ENCODE measurements at regions not wholly inside any gene's neighbourhood (a gene's known extent, or its start where the extent isn't known, plus 50 kb on each side); places are given as distances from the start of the nearest gene placed in this dataset.

DNA sequence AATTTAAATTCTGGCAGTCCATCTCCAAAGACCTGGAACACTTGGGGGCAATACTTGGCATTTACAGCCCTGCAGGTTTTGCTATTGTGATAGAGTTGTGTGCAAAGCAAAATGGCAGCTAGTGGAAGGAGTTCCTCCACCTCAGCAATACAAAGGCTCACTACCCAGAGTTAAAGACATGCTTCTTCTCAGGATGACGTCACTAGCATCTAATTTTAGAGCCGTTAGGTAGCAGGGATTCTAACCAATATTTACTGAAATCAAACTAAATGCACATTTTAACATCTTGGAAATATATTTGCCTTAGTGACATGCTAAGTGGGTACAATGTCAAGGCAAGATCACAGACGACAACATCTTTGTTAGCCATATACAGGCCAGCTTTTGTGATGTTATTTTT lies 261.6 kb downstream of the MAN2A1 start:
- H3K27me3 ChIP-seq (ENCODE audit: control insufficient read depth, insufficient read depth, low read length) = no peaks in the 10 kb centered on the region
- no peak overlapping the region for H3K4me3 ChIP-seq (ENCODE audit: low read length)
- Mint-ChIP-seq H3K4me1 (no peaks in the 10 kb centered on the region), H3K36me3 (no peaks in the 10 kb centered on the region), H3K9me3 (no peaks in the 10 kb centered on the region), H3K27ac (no peak overlapping the region), H3K4me3 (no peak overlapping the region), H3K27me3 (ENCODE audit: low read depth in 2 of 2) (peaks cover 3 to 17% of the 10 kb centered on the region in 2 donors)
- intact Hi-C loops (cut with micrococcal nuclease) = no loop called here
- H3K4me1 ChIP-seq (ENCODE audit: control insufficient read depth, insufficient read depth, low read length) = no peaks in the 10 kb centered on the region
- TF ChIP-seq, protein P1, sequence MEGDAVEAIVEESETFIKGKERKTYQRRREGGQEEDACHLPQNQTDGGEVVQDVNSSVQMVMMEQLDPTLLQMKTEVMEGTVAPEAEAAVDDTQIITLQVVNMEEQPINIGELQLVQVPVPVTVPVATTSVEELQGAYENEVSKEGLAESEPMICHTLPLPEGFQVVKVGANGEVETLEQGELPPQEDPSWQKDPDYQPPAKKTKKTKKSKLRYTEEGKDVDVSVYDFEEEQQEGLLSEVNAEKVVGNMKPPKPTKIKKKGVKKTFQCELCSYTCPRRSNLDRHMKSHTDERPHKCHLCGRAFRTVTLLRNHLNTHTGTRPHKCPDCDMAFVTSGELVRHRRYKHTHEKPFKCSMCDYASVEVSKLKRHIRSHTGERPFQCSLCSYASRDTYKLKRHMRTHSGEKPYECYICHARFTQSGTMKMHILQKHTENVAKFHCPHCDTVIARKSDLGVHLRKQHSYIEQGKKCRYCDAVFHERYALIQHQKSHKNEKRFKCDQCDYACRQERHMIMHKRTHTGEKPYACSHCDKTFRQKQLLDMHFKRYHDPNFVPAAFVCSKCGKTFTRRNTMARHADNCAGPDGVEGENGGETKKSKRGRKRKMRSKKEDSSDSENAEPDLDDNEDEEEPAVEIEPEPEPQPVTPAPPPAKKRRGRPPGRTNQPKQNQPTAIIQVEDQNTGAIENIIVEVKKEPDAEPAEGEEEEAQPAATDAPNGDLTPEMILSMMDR (IDR thresholded peaks at IDR 0.05) = no peak
- ATAC-seq = no peak
- H3K36me3 ChIP-seq (ENCODE audit: control insufficient read depth, insufficient read depth, low read length) = no peaks in the 10 kb centered on the region
- no peak for DNase-seq
- no peaks in the 10 kb centered on the region for H3K9me3 ChIP-seq (ENCODE audit: control insufficient read depth, insufficient read depth, low read length)
- no peak overlapping the region for H3K27ac ChIP-seq (ENCODE audit: low read length)
- 97% methylated on average over 3 of the region's 3 CpGs for WGBS (ENCODE audit: insufficient coverage)

DNA sequence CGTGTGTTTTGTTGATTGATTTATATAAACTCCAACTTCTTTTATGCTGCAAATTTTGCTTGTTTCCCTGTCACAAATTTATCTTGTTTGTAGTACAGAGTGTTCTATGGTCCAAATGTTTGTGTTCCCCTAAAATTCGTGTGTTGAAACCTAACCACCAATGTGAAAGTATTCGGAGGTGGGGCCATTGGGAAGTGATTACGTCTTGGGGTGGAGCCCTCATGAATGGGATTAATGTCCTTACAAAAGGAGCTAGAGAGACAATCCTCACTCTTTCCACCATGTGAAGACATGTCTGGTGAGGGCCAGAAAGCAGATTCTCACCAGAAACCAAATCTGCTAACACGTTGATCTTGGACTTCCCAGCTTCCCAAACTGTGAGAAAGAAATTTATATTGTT lies 262.0 kb downstream of the MAN2A1 start:
- Histone ChIP-seq H3K4me1 (ENCODE audit: control insufficient read depth, insufficient read depth, low read length) (no peaks in the 10 kb centered on the region), H3K27me3 (ENCODE audit: control insufficient read depth, insufficient read depth, low read length) (no peaks in the 10 kb centered on the region), H3K4me3 (ENCODE audit: low read length) (no peak overlapping the region), H3K36me3 (ENCODE audit: control insufficient read depth, insufficient read depth, low read length) (no peaks in the 10 kb centered on the region), H3K9me3 (ENCODE audit: control insufficient read depth, insufficient read depth, low read length) (no peaks in the 10 kb centered on the region), H3K27ac (ENCODE audit: low read length) (no peak overlapping the region)
- H3K27ac Mint-ChIP-seq = no peak overlapping the region
- no peaks in the 10 kb centered on the region for H3K4me1 Mint-ChIP-seq
- DNase-seq = no peak
- intact Hi-C loops (cut with micrococcal nuclease) = no loop called here
- TF ChIP-seq, protein P1 (IDR thresholded peaks at IDR 0.05) = no peak
- H3K9me3 Mint-ChIP-seq = no peaks in the 10 kb centered on the region
- H3K27me3 Mint-ChIP-seq (ENCODE audit: low read depth in 2 of 2) = peaks cover 3 to 13% of the 10 kb centered on the region in 2 donors
- H3K4me3 Mint-ChIP-seq = no peak overlapping the region
- H3K36me3 Mint-ChIP-seq = no peaks in the 10 kb centered on the region
- no peak for ATAC-seq
- 92% methylated on average over 4 of the region's 5 CpGs for WGBS (ENCODE audit: insufficient coverage)

DNA sequence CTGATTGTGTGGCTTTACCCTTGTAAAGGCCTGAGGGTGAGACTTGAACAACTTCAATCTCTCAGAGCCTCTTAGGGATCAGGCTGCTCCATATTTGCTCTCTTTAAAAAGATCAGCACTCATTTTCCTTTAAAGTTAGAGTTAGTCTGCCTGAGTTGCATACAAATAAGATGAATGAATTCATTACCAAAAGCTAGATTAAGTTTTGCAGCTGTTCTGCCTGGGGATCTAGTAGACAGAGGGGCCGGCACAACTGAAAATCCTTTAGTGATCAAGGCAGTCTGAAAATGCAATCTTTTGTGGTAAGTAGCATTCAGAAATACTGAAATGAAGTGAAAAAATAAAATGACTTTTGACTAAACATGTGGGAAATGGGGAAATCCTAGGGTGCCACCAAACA lies 264.0 kb downstream of the MAN2A1 start:
- H3K36me3 Mint-ChIP-seq = no peaks in the 10 kb centered on the region
- no peak overlapping the region for H3K27ac Mint-ChIP-seq
- Histone ChIP-seq H3K9me3 (ENCODE audit: control insufficient read depth, insufficient read depth, low read length) (no peaks in the 10 kb centered on the region), H3K4me1 (ENCODE audit: control insufficient read depth, insufficient read depth, low read length) (no peaks in the 10 kb centered on the region), H3K36me3 (ENCODE audit: control insufficient read depth, insufficient read depth, low read length) (no peaks in the 10 kb centered on the region), H3K27me3 (ENCODE audit: control insufficient read depth, insufficient read depth, low read length) (no peaks in the 10 kb centered on the region), H3K4me3 (ENCODE audit: low read length) (no peak overlapping the region), H3K27ac (ENCODE audit: low read length) (no peak overlapping the region)
- intact Hi-C loops (cut with micrococcal nuclease) = no loop called here
- WGBS (ENCODE audit: insufficient coverage) = 84% methylated on average over 1 of the region's 1 CpG
- ATAC-seq = no peak
- H3K9me3 Mint-ChIP-seq = no peaks in the 10 kb centered on the region
- no peak overlapping the region for H3K4me3 Mint-ChIP-seq
- TF ChIP-seq, protein P1 (IDR thresholded peaks at IDR 0.05) = no peak
- H3K4me1 Mint-ChIP-seq = no peaks in the 10 kb centered on the region
- no peak for DNase-seq
- H3K27me3 Mint-ChIP-seq (ENCODE audit: low read depth in 2 of 2) = no peaks in the 10 kb centered on the region

DNA sequence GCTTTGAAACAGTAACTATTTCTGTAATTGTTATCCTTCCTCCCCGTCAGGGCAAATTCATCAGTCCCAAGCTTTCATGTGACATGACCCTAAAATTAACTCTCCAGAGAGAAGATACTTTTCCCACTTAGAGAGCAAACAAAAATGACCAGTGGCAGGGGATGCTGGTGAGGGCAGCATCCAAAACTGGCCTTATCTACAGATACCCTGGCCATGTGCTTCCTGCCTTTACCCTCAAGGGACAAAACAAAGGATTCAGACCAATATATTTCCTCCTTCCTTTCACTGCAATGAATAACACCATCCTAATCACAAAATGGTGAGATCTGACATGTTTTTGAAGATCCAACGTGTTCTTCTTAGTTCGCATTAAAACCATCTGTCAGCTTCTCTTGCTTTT lies 267.2 kb downstream of the MAN2A1 start:
- Mint-ChIP-seq H3K27me3 (ENCODE audit: low read depth in 2 of 2) (no peaks in the 10 kb centered on the region), H3K36me3 (no peaks in the 10 kb centered on the region), H3K4me1 (no peaks in the 10 kb centered on the region), H3K9me3 (no peaks in the 10 kb centered on the region), H3K27ac (no peak overlapping the region), H3K4me3 (no peak overlapping the region)
- no peaks in the 10 kb centered on the region for H3K9me3 ChIP-seq (ENCODE audit: control insufficient read depth, insufficient read depth, low read length)
- H3K4me1 ChIP-seq (ENCODE audit: control insufficient read depth, insufficient read depth, low read length) = no peaks in the 10 kb centered on the region
- no peaks in the 10 kb centered on the region for H3K27me3 ChIP-seq (ENCODE audit: control insufficient read depth, insufficient read depth, low read length)
- ATAC-seq (no peak), DNase-seq (no peak)
- no peak overlapping the region for H3K27ac ChIP-seq (ENCODE audit: low read length)
- H3K36me3 ChIP-seq (ENCODE audit: control insufficient read depth, insufficient read depth, low read length) = no peaks in the 10 kb centered on the region
- intact Hi-C loops (cut with micrococcal nuclease) = no loop called here
- TF ChIP-seq, protein P1 (IDR thresholded peaks at IDR 0.05) = no peak
- no peak overlapping the region for H3K4me3 ChIP-seq (ENCODE audit: low read length)
- WGBS (ENCODE audit: insufficient coverage) = 89% methylated on average over 2 of the region's 3 CpGs

Measured in natural killer cell (primary cell).